ENCODE measurements at regions not wholly inside any gene's neighbourhood (a gene's known extent, or its start where the extent isn't known, plus 50 kb on each side); places are given as distances from the start of the nearest gene placed in this dataset.

DNA sequence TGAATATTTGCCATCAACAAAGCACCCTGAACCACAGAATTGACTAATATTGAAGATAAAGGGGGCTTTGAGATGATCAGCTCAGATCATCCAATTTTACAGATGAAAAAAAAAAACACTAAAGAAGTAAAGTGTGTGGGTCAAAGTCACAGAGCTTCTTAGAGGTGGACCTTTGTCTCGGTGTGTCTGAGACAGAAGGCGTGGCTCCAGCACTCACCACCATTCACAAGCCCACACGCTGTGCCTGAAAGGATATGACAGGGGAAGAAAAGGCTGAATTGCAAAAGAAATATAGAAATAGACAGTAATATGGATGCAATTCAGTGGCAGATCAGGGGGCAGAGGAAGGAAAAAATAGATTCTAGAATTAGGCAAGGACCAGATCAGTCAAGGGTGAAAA, 114.9 kb upstream of the PLXNA4 start (continued):
- TF ChIP-seq, protein P1, sequence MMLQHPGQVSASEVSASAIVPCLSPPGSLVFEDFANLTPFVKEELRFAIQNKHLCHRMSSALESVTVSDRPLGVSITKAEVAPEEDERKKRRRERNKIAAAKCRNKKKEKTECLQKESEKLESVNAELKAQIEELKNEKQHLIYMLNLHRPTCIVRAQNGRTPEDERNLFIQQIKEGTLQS (IDR thresholded peaks at IDR 0.05): no peak
- no peak for TF ChIP-seq RAD21 (IDR thresholded peaks at IDR 0.05)
- no peak for TF ChIP-seq HNF4G (IDR thresholded peaks at IDR 0.05)
- TF ChIP-seq FOXA2 (IDR thresholded peaks at IDR 0.05): no peak
- TF ChIP-seq TAF1 (conservative IDR thresholded peaks at IDR 0.05): no peak
- TF ChIP-seq GABPA (IDR thresholded peaks at IDR 0.05 in 1 of 2, conservative IDR thresholded peaks at IDR 0.05 in 1 of 2): no peak
- no peak for TF ChIP-seq FOXA1 (IDR thresholded peaks at IDR 0.05)

DNA sequence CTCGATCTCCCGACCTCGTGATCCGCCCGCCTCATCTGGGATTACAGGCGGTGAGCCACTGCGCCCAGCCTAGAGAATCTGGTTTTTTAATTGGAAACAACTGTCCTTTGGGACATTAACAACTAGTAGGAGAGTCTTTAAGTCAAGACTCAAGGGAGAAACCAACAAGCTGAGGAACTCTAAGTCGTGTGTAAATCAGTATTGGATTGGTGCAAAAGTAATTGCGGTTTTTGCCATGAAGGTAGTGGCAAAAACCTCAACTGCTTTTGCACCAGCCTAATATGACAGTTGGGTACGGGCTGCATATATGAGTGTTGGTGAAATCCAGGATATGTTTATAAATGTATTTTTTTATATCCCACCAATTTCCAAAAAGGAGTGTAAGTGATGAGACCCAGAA, 113.9 kb upstream of the PLXNA4 start:
- no peak for TF ChIP-seq YY1 (IDR thresholded peaks at IDR 0.05)
- TF ChIP-seq FOXA1 (IDR thresholded peaks at IDR 0.05): no peak
- no peak for TF ChIP-seq SP1 (IDR thresholded peaks at IDR 0.05)
- TF ChIP-seq, protein P2, sequence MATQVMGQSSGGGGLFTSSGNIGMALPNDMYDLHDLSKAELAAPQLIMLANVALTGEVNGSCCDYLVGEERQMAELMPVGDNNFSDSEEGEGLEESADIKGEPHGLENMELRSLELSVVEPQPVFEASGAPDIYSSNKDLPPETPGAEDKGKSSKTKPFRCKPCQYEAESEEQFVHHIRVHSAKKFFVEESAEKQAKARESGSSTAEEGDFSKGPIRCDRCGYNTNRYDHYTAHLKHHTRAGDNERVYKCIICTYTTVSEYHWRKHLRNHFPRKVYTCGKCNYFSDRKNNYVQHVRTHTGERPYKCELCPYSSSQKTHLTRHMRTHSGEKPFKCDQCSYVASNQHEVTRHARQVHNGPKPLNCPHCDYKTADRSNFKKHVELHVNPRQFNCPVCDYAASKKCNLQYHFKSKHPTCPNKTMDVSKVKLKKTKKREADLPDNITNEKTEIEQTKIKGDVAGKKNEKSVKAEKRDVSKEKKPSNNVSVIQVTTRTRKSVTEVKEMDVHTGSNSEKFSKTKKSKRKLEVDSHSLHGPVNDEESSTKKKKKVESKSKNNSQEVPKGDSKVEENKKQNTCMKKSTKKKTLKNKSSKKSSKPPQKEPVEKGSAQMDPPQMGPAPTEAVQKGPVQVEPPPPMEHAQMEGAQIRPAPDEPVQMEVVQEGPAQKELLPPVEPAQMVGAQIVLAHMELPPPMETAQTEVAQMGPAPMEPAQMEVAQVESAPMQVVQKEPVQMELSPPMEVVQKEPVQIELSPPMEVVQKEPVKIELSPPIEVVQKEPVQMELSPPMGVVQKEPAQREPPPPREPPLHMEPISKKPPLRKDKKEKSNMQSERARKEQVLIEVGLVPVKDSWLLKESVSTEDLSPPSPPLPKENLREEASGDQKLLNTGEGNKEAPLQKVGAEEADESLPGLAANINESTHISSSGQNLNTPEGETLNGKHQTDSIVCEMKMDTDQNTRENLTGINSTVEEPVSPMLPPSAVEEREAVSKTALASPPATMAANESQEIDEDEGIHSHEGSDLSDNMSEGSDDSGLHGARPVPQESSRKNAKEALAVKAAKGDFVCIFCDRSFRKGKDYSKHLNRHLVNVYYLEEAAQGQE (IDR thresholded peaks at IDR 0.05): no peak
- TF ChIP-seq, protein P3, sequence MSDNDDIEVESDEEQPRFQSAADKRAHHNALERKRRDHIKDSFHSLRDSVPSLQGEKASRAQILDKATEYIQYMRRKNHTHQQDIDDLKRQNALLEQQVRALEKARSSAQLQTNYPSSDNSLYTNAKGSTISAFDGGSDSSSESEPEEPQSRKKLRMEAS (IDR thresholded peaks at IDR 0.05): no peak
- H3K4me3 ChIP-seq (ENCODE audit: low read depth in 1 of 3, low read length in 3 of 3): no peak overlapping the region
- no peak overlapping the region for H3K27ac ChIP-seq (ENCODE audit: low read depth in 1 of 2, low read length in 2 of 2)
- peaks cover 4 to 13% (median 10%) of the 10 kb centered on the region in 4 donors for H3K9me3 ChIP-seq (ENCODE audit: control insufficient read depth in 4 of 4, low read length in 3 of 4)
- WGBS: 91% methylated on average over 10 of the region's 10 CpGs
- H3K36me3 ChIP-seq (ENCODE audit: control insufficient read depth in 4 of 4, insufficient read depth in 3 of 4, low read depth in 1 of 4, low read length in 3 of 4): no peaks in the 10 kb centered on the region
- H3K27me3 ChIP-seq (ENCODE audit: control insufficient read depth in 4 of 4, insufficient read depth in 4 of 4, low read length in 3 of 4): no peaks in the 10 kb centered on the region
- H3K4me1 ChIP-seq (ENCODE audit: control insufficient read depth in 4 of 4, insufficient read depth in 4 of 4, low read length in 3 of 4): no peaks in the 10 kb centered on the region
- H3K9ac ChIP-seq (ENCODE audit: low read depth in 1 of 2, low read length in 2 of 2): no peak overlapping the region
- DNase-seq (ENCODE audit: low spot score): no peak

DNA sequence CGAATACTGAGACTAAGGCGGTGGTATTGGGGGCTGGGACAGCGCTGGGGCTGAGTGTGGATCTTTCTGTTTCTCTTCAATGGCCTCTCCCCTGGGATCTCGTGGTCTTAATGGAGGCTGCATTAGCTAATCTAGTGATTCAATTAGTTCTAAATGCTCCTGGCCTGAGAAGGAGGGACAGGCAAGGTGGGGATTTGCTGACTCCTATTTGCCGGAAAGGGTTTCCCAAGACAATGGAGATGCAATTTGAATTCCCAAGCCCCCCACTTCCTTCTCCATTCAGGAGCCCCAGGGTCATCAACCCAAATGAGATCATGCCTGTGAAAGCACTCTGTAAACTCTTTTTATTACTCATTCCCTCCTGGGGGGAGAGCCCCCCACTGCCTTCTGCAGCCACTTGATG, 111.7 kb upstream of the PLXNA4 start:
- Histone ChIP-seq H3K27ac (ENCODE audit: low read depth in 1 of 2, low read length in 2 of 2) (no peak overlapping the region), H3K4me1 (ENCODE audit: control insufficient read depth in 4 of 4, insufficient read depth in 4 of 4, low read length in 3 of 4) (no peaks in the 10 kb centered on the region), H3K9me3 (ENCODE audit: control insufficient read depth in 4 of 4, low read length in 3 of 4) (peaks cover 4 to 13% (median 11%) of the 10 kb centered on the region in 4 donors), H3K27me3 (ENCODE audit: control insufficient read depth in 4 of 4, insufficient read depth in 4 of 4, low read length in 3 of 4) (no peaks in the 10 kb centered on the region), H3K4me3 (ENCODE audit: low read depth in 1 of 3, low read length in 3 of 3) (no peak overlapping the region), H3K9ac (ENCODE audit: low read depth in 1 of 2, low read length in 2 of 2) (no peak overlapping the region), H3K36me3 (ENCODE audit: control insufficient read depth in 4 of 4, insufficient read depth in 3 of 4, low read depth in 1 of 4, low read length in 3 of 4) (no peaks in the 10 kb centered on the region)
- DNase-seq (ENCODE audit: low spot score): no peak
- TF ChIP-seq TAF1 (conservative IDR thresholded peaks at IDR 0.05): no peak
- TF ChIP-seq, protein P3 (IDR thresholded peaks at IDR 0.05): no peak
- TF ChIP-seq, protein P2 (IDR thresholded peaks at IDR 0.05): no peak
- TF ChIP-seq HNF4A (conservative IDR thresholded peaks at IDR 0.05): no peak
- WGBS: 70% methylated on average over 5 of the region's 5 CpGs
